Thoracic aorta (tissue), 2 donors: ENCODE measurements at regions not wholly inside any gene's neighbourhood (a gene's known extent, or its start where the extent isn't known, plus 50 kb on each side); places are given as distances from the start of the nearest gene placed in this dataset.

ENCODE experiments used
- ATAC-seq: fragments of 150-250 bp; one replicate; pipeline ENCODE4 v1.8.0; 2017; ENCODE audit warnings: low read depth; ENCODE audit not compliant: insufficient number of reproducible peaks, low FRiP score
- DNase-seq: peaks from one replicate; pipeline ENCODE4 v3.0.0-alpha.2; 2020; ENCODE audit warnings: low spot score
- H3K27ac ChIP-seq, 2 donors: fragments of 200-600 bp; sonication (generic); 1 replicate in 1 of 2; 2 replicates in 1 of 2; pipeline ENCODE4 v1.5.1; 2016; ENCODE audit warnings: mild to moderate bottlenecking in 2 of 2, moderate library complexity in 2 of 2
- H3K27me3 ChIP-seq: fragments of 200-600 bp; sonication (generic); replicated peaks from 2 replicates; pipeline ENCODE4 v1.6.0; 2016; ENCODE audit warnings: mild to moderate bottlenecking; ENCODE audit not compliant: insufficient read depth
- H3K36me3 ChIP-seq: fragments of 200-600 bp; sonication (generic); one replicate; pipeline ENCODE4 v1.5.1; 2016
- H3K4me1 ChIP-seq, 2 donors: fragments of 200-600 bp; sonication (generic); 1 replicate in 1 of 2; 2 replicates in 1 of 2; pipeline versions ENCODE4 v1.5.1 to v1.6.0; 2016; ENCODE audit warnings: low read depth in 2 of 2, mild to moderate bottlenecking in 1 of 2; ENCODE audit not compliant: control insufficient read depth in 1 of 2
- H3K4me3 ChIP-seq: fragments of 200-600 bp; sonication (generic); 2 replicates; pipeline ENCODE4 v1.5.1; 2016; ENCODE audit warnings: mild to moderate bottlenecking
- H3K9me3 ChIP-seq: fragments of 200-600 bp; sonication (generic); 2 replicates; pipeline ENCODE4 v1.5.1; 2016
- CTCF ChIP-seq: fragments of 200-600 bp; sonication (generic); IDR thresholded peaks from one replicate; pipeline ENCODE4 v1.5.1; 2019; ENCODE audit warnings: antibody characterized with exemption

- no peak overlapping the region for H3K27ac ChIP-seq
- DNase-seq (no peak), ATAC-seq (no peak)
- TF ChIP-seq CTCF: no peak
- no peaks in the 10 kb centered on the region for H3K4me1 ChIP-seq
- H3K9me3 ChIP-seq: no peaks in the 10 kb centered on the region
- no peak overlapping the region for H3K4me3 ChIP-seq
- no peaks in the 10 kb centered on the region for H3K27me3 ChIP-seq
- no peaks in the 10 kb centered on the region for H3K36me3 ChIP-seq
Measured at GRCh38 chr1:5645135-5645399, 347.2 kb downstream of the NPHP4 start.

GRCh38 chr1:5644281-5645134 is 347.7 kb downstream of the NPHP4 start:
- Histone ChIP-seq H3K36me3 (no peaks in the 10 kb centered on the region), H3K27ac (no peak overlapping the region), H3K4me1 (no peaks in the 10 kb centered on the region), H3K9me3 (no peaks in the 10 kb centered on the region), H3K4me3 (no peak overlapping the region), H3K27me3 (no peaks in the 10 kb centered on the region)
- DNase-seq: no peak
- TF ChIP-seq CTCF: no peak
- ATAC-seq: no peak

- TF ChIP-seq CTCF: no peak
- no peak overlapping the region for H3K27ac ChIP-seq
- H3K4me1 ChIP-seq: no peaks in the 10 kb centered on the region
- H3K9me3 ChIP-seq: no peaks in the 10 kb centered on the region
- no peak overlapping the region for H3K4me3 ChIP-seq
- no peak for ATAC-seq
- no peaks in the 10 kb centered on the region for H3K36me3 ChIP-seq
- no peaks in the 10 kb centered on the region for H3K27me3 ChIP-seq
- DNase-seq: no peak
Measured at GRCh38 chr1:5643360-5644107, 348.7 kb downstream of the NPHP4 start.

GRCh38 chr1:5640845-5641244 is 351.4 kb downstream of the NPHP4 start:
- Histone ChIP-seq H3K4me3 (no peak overlapping the region), H3K27ac (no peak overlapping the region), H3K9me3 (no peaks in the 10 kb centered on the region), H3K4me1 (no peaks in the 10 kb centered on the region), H3K27me3 (no peaks in the 10 kb centered on the region), H3K36me3 (no peaks in the 10 kb centered on the region)
- ATAC-seq (no peak), DNase-seq (no peak)
- no peak for TF ChIP-seq CTCF

GRCh38 chr1:5639106-5639722 is 353.0 kb downstream of the NPHP4 start:
- DNase-seq (no peak), ATAC-seq (no peak)
- H3K27ac ChIP-seq: no peak overlapping the region
- H3K4me1 ChIP-seq: no peaks in the 10 kb centered on the region
- no peak overlapping the region for H3K4me3 ChIP-seq
- no peak for TF ChIP-seq CTCF
- no peaks in the 10 kb centered on the region for H3K27me3 ChIP-seq
- H3K9me3 ChIP-seq: no peaks in the 10 kb centered on the region
- no peaks in the 10 kb centered on the region for H3K36me3 ChIP-seq
